ENCODE measurements at regions not wholly inside any gene's neighbourhood (a gene's known extent, or its start where the extent isn't known, plus 50 kb on each side); places are given as distances from the start of the nearest gene placed in this dataset.

- no peaks in the 10 kb centered on the region for H3K4me1 ChIP-seq (ENCODE audit: insufficient read depth, low read length)
- no peaks in the 10 kb centered on the region for H4K20me1 ChIP-seq (ENCODE audit: low read length)
- DNase-seq (no peak), ATAC-seq (no peak)
- H3K9me2 ChIP-seq (replicated peaks; ENCODE audit: low read length): no peaks in the 10 kb centered on the region
- POLR2A ChIA-PET (ENCODE audit: unreplicated experiment): no interaction called here
- H2AFZ ChIP-seq (ENCODE audit: low read length): no peak overlapping the region
- H3K9me3 ChIP-seq (ENCODE audit: low read length): no peaks in the 10 kb centered on the region
- no peaks in the 10 kb centered on the region for H3K27me3 ChIP-seq (ENCODE audit: low read length)
- CTCF ChIA-PET: no interaction called here
- BruUV-seq (replicated peaks): no TSS peak
- no peak overlapping the region for H3K9ac ChIP-seq (ENCODE audit: low read length)
- no peak overlapping the region for H3K4me2 ChIP-seq (ENCODE audit: low read length)
- TF ChIP-seq EZH2 (IDR thresholded peaks at IDR 0.05; ENCODE audit: low read length, unreplicated experiment) (no peak), EZH2phosphoT487 (IDR thresholded peaks at IDR 0.05; ENCODE audit: borderline replicate concordance, low read length) (no peak), CTCF (conservative IDR thresholded peaks at IDR 0.05; ENCODE audit: low read depth, low read length) (no peak)
- H3K36me3 ChIP-seq (ENCODE audit: low read depth, low read length): no peaks in the 10 kb centered on the region
- H3K27ac ChIP-seq (ENCODE audit: low read length): no peak overlapping the region
- no peaks in the 10 kb centered on the region for H3F3A ChIP-seq (ENCODE audit: low read length, unreplicated experiment)
- intact Hi-C loops (cut with micrococcal nuclease): no loop called here
- H3K4me3 ChIP-seq (ENCODE audit: low read length): no peak overlapping the region
- H3K79me2 ChIP-seq (ENCODE audit: low read length): no peaks in the 10 kb centered on the region
Observed at GRCh38 chr11:69427906-69428880, 53.3 kb upstream of the LINC01488 start.

- no peaks in the 10 kb centered on the region for H3F3A ChIP-seq (ENCODE audit: low read length, unreplicated experiment)
- H3K79me2 ChIP-seq (ENCODE audit: low read length): no peaks in the 10 kb centered on the region
- ATAC-seq (no peak), DNase-seq (no peak)
- ChIA-PET CTCF (no interaction called here), POLR2A (ENCODE audit: unreplicated experiment) (no interaction called here)
- intact Hi-C loops (cut with micrococcal nuclease): no loop called here
- no peaks in the 10 kb centered on the region for H4K20me1 ChIP-seq (ENCODE audit: low read length)
- no peaks in the 10 kb centered on the region for H3K9me2 ChIP-seq (replicated peaks; ENCODE audit: low read length)
- H2AFZ ChIP-seq (ENCODE audit: low read length): no peak overlapping the region
- no peak overlapping the region for H3K9ac ChIP-seq (ENCODE audit: low read length)
- TF ChIP-seq EZH2phosphoT487 (IDR thresholded peaks at IDR 0.05; ENCODE audit: borderline replicate concordance, low read length) (no peak), EZH2 (IDR thresholded peaks at IDR 0.05; ENCODE audit: low read length, unreplicated experiment) (no peak), CTCF (conservative IDR thresholded peaks at IDR 0.05; ENCODE audit: low read depth, low read length) (no peak)
- H3K27me3 ChIP-seq (ENCODE audit: low read length): no peaks in the 10 kb centered on the region
- no peaks in the 10 kb centered on the region for H3K36me3 ChIP-seq (ENCODE audit: low read depth, low read length)
- no peaks in the 10 kb centered on the region for H3K9me3 ChIP-seq (ENCODE audit: low read length)
- no peak overlapping the region for H3K27ac ChIP-seq (ENCODE audit: low read length)
- H3K4me3 ChIP-seq (ENCODE audit: low read length): no peak overlapping the region
- BruUV-seq (replicated peaks): no TSS peak
- no peaks in the 10 kb centered on the region for H3K4me1 ChIP-seq (ENCODE audit: insufficient read depth, low read length)
- no peak overlapping the region for H3K4me2 ChIP-seq (ENCODE audit: low read length)
Observed at GRCh38 chr11:69429716-69430491, 51.6 kb upstream of the LINC01488 start.
